ENCODE measurements at regions not wholly inside any gene's neighbourhood (a gene's known extent, or its start where the extent isn't known, plus 50 kb on each side); places are given as distances from the start of the nearest gene placed in this dataset.
A peak's percentile ranks its signal among the peaks of the same experiment; 100 is the strongest.

DNA sequence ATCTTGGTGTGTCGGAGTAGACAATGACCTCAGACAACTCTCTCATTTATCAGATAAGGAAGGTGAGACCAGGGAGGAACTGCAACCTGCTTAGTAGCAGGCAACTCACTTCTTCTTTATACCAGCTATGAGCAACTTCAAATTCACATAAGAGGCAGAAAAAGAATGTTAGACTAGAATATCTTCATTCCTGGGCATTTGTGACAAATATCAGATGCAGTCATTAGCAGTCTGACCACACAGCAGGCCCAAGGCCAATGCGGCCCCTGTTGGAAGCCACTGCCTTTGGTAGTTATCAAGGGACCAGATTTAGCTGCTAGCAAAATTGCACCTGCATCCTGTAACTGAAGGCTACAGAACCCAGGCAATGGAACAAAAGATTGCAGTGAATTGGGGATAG, 219.2 kb upstream of the RASGEF1B start:
- no peaks in the 10 kb centered on the region for H3K27me3 ChIP-seq
- no peaks in the 10 kb centered on the region for H3K36me3 ChIP-seq
- TF ChIP-seq, protein P1, sequence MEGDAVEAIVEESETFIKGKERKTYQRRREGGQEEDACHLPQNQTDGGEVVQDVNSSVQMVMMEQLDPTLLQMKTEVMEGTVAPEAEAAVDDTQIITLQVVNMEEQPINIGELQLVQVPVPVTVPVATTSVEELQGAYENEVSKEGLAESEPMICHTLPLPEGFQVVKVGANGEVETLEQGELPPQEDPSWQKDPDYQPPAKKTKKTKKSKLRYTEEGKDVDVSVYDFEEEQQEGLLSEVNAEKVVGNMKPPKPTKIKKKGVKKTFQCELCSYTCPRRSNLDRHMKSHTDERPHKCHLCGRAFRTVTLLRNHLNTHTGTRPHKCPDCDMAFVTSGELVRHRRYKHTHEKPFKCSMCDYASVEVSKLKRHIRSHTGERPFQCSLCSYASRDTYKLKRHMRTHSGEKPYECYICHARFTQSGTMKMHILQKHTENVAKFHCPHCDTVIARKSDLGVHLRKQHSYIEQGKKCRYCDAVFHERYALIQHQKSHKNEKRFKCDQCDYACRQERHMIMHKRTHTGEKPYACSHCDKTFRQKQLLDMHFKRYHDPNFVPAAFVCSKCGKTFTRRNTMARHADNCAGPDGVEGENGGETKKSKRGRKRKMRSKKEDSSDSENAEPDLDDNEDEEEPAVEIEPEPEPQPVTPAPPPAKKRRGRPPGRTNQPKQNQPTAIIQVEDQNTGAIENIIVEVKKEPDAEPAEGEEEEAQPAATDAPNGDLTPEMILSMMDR (IDR thresholded peaks at IDR 0.05), result no peak
- no peak overlapping the region for H3K4me3 ChIP-seq
- intact Hi-C loops (cut with DNase I), result no loop called here
- H3K9me3 ChIP-seq, result no peaks in the 10 kb centered on the region
- H3K27ac ChIP-seq, result no peak overlapping the region
- H3K4me1 ChIP-seq, result no peaks in the 10 kb centered on the region
- ATAC-seq (no peak), DNase-seq (no peak)

DNA sequence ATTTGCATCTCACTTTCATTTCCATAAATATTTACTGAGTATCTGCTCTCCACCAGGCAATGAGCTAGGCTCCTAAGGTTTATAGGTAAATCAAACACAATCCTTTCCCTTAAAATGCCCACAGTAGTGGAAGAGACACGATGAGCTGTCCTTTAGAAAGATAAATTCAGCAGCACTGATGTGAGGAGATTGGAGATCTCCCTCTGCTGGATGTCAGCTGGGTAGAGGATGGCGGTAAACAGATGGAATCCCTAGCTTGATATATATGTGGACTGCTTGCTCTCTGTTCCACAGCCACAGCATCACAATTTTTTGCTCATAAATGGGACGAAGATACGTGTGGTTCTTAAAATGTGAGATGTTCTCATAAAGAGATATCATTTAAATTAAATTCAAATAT, 216.4 kb upstream of the RASGEF1B start:
- DNase-seq (no peak), ATAC-seq (peak; percentile 47)
- intact Hi-C loops (cut with DNase I), result no loop called here
- H3K4me1 ChIP-seq, result no peaks in the 10 kb centered on the region
- H3K27me3 ChIP-seq, result no peaks in the 10 kb centered on the region
- TF ChIP-seq, protein P1 (IDR thresholded peaks at IDR 0.05), result peak in 1 of 2 donors; percentile 19
- H3K36me3 ChIP-seq, result no peaks in the 10 kb centered on the region
- H3K9me3 ChIP-seq, result no peaks in the 10 kb centered on the region
- no peak overlapping the region for H3K27ac ChIP-seq
- H3K4me3 ChIP-seq, result no peak overlapping the region

DNA sequence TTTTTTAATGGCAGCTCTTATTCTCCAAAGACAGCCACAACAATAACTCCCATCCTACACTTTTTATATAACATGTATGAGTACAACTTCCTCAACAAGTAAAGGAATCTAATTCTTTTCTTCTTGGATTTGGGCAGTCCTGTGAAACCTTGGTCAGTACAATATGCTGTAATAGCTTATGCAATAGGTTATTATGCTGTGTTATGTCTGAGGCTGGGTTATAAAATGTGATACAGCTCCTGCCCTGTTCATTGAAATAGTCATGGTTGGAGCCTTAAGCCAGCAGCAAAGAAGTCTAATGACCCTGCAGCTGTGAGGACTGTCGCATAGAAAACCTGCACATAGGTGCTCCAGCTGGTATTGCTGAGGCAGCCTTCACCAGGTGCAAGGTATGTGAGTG, 215.8 kb upstream of the RASGEF1B start:
- TF ChIP-seq, protein P1 (IDR thresholded peaks at IDR 0.05), result no peak
- no peak for ATAC-seq
- Histone ChIP-seq H3K4me3 (no peak overlapping the region), H3K27me3 (no peaks in the 10 kb centered on the region), H3K36me3 (no peaks in the 10 kb centered on the region), H3K9me3 (no peaks in the 10 kb centered on the region), H3K27ac (no peak overlapping the region), H3K4me1 (no peaks in the 10 kb centered on the region)
- no peak for DNase-seq
- intact Hi-C loops (cut with DNase I), result no loop called here

DNA sequence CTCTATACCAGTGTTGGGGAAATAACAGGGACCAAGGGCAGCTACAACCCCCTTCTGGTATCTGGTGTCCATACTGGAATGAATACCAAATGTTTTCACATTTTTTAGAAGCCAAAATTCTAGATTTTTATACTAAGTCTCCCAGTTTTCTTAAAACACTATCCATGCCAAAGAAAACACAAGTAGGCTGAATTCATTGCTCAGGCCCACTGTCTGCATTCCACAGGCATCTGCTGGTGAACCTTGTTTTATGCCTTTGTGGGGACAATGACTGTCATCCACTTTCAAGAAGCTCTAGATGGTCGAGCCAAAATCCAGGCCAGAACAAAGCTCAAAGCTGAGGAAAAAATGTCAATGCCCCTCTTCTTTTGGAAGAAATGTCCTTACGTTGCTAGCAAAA, 213.4 kb upstream of the RASGEF1B start:
- Histone ChIP-seq H3K4me3 (no peak overlapping the region), H3K36me3 (no peaks in the 10 kb centered on the region), H3K27me3 (no peaks in the 10 kb centered on the region), H3K27ac (no peak overlapping the region), H3K4me1 (no peaks in the 10 kb centered on the region), H3K9me3 (no peaks in the 10 kb centered on the region)
- DNase-seq, result no peak
- ATAC-seq, result no peak
- intact Hi-C loops (cut with DNase I), result no loop called here
- TF ChIP-seq, protein P1 (IDR thresholded peaks at IDR 0.05), result no peak

DNA sequence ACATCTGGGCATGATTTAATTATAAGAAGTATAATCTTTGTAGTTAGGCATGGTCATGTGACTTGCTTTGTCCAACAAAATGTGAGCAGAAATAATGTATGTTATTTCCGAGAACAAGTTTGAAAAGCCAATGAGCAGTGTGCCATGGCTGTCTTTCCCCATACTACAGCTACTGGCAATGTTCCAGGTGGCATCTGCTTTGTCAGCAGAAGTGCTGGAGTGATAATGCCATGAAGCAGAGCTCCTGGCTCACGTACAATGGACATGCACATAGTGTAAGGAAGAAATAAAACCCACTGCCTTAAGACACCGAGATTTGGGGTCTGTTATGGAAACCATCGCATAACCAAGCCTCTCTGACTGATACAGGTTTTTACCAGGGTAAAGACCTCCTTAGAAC, 212.6 kb upstream of the RASGEF1B start:
- H3K4me1 ChIP-seq, result no peaks in the 10 kb centered on the region
- DNase-seq (no peak), ATAC-seq (no peak)
- intact Hi-C loops (cut with DNase I), result no loop called here
- no peaks in the 10 kb centered on the region for H3K27me3 ChIP-seq
- H3K4me3 ChIP-seq, result no peak overlapping the region
- H3K27ac ChIP-seq, result no peak overlapping the region
- TF ChIP-seq, protein P1 (IDR thresholded peaks at IDR 0.05), result no peak
- no peaks in the 10 kb centered on the region for H3K36me3 ChIP-seq
- no peaks in the 10 kb centered on the region for H3K9me3 ChIP-seq
